Hindlimb muscle (tissue), 1 donor: ENCODE measurements at regions not wholly inside any gene's neighbourhood (a gene's known extent, or its start where the extent isn't known, plus 50 kb on each side); places are given as distances from the start of the nearest gene placed in this dataset.

Experiments used
- DNase-seq: peaks from one replicate; pipeline ENCODE4 v3.0.0-alpha.2; 2013

DNA sequence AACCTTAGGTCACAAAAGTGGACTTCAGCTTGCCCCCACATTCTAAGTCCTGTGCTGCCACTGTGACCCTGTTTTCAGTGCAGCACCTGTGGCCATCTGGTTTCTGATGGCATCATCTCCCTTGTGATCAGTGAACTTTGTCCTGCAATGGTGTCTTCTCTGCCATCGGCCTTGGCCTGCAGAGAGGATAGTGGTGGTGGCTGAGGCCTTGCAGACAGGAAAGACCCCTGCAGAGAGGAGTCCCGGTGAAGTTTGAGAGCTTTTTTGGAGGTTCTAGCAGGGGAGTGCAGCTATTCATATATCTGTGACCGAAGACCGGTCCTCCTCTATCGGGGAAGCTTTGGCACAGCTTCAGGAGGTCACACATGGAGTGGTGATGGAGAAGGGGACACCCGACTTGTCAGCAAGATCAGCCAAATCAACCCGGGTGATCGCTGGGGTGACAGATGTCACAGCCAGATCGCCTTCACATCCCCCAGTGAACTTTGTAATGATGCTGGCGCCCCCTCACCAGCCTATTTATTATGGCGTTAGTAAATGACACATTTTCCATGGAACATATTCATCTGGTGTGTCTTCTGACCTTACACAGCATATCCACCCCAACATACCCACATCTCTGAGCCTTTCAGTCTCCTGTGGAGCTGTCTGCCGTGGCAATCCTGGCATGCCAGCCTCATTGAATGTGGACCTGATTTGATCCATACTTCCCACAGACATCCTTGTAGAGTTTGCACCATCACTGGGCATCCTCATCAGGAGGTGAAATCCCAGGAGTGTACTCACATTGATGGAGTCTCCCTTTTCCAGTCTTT is 136.1 kb downstream of the PAPOLA start:
- DNase-seq = no peak

DNA sequence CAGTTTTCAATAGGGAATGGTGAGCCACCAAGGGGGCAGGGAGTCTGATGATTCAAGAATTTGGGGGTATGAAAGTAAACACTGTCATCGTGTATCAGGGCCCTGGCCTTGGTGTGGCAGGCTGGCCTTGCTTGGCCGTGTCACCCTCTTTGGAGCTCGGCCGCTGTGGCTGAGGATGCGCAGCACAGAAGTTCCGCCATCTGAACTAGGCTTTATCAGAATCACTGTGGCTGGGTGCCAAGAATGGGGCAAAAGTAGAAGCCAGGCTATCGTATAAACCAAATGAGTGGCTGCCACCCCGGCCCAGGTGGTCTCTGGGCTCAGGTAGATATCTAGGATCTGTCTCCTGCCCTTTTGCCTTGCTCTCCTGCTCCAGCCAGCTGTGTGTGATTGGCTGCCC is 137.4 kb downstream of the PAPOLA start:
- DNase-seq = no peak

DNA sequence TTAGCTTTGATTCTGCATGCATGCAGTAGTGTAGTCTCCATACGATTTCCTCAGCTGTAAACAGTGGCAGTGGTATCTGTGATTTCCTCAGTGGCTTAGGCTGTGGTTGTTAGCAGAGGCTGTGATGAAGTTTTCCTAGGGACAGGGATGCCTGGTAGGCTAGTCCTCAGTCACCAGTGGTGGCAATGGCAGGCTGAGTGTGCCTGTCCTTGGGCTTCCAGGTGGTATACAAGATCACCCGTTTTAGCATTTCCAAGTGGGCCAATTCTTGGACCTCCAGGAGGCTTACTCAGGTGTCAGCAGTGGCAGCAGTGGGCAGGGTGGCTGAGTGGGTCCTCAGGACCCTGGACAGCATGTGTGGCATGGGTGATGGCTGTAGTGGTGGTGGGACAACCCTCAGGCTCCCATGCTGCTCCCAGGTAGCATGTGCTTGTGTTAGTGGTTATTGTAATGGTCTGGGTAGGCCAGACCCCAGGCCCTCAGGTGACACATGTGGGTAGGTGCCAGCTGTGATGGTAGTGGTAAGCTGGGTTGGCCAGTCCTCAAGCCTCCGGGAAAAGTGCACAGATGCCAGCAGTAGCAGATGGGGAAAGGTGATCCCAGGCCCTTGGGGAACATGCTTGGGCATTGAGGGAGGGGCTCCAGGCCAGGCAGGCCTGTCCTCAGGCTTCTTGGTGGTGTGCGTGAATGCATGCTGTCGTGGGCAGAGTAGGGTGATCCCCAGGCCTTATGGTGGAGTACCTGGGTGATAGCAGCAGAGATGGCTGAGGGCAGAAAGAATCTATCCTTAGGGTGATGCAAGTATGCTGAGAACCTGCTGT is 146.5 kb downstream of the PAPOLA start:
- DNase-seq = no peak

DNA sequence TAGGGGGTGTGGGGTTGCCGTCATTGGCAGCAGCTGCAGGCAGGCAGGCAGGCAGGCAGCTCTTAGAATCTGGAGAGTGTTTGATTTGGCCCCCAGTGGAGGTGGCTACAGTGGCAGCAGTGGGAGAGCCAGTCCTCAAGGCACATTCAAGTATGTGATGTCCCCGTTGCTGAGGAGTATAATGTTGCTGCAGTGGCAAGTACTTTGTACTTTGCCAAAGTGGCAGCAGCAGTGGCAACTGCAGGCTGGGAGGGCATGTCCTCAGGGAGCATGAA is 147.1 kb downstream of the PAPOLA start:
- DNase-seq = no peak

DNA sequence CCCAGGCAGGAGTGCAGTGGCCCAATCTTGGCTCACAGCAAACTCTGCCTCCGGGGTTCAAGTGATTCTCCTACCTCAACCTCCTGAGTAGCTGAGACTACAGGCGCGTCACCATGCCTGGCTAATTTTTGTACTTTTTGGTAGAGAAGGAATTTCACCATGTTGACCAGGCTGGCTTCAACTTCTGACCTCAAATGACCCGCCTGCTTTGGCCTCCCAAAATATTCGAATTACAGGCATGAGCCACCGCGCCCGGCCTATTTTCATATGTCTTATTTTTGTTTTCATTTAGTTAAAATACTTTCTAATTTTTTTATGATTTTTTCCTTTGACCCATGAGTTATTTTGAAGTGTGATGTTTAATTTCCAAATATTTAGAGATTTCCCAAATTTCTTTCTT is 143.6 kb upstream of the VRK1 start:
- no peak for DNase-seq

DNA sequence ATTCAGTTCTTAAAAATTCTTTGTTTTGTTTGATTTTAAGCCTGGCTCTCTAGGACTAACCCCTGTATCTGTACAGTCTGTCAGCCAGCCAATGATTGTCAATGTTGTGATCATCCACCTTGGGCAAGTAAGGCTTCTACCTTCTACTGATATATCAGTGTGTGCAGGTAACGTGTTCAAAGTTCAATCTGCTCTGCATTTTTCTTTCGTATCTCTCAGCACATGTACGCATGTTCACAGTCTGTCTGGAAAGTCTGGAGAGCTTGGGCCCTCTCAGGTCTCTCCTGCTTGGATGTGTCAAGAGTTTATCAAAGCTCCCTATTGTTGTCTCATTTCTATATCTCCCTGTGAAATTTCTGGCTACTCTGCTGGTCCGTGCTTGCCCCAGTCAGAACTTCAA is 138.6 kb upstream of the VRK1 start:
- DNase-seq = no peak

DNA sequence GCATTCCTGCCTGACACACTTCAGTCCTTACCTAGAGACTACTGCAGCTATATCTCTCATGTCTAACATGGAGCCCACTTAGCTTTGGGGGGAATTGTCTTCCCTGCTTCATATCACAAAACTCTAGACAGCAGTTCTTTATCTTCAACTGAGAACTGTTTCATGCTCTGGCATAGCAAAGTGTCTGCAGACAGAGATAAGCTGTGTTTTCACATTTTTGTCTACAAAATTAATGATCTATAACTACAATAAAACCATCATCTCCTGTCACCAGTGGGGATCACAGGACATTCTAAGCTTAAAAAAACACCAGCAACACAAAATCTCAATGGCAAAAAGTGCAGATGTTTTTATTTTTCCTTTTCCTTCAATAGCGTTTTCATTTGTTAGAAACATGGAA is 137.1 kb upstream of the VRK1 start:
- no peak for DNase-seq

DNA sequence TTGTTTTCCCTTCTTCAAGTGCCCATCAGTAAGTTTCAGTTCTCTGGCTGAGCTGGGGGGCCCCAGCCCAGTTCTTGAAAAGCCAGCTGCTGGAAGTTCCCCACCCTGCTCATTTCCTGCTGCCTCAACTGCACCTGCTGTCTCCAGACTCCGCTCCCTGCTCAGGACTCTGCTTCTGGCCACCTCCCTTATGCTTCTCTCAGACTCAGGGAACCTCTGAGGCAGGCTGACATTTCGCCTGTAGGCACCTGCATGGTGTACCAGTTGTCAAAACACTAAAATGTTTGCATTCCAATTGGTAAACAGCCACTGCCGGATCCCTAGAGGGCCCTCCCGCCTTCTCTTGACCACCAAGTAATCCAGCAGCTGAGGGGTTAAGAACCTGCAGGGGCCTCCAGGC is 136.5 kb upstream of the VRK1 start:
- no peak for DNase-seq

DNA sequence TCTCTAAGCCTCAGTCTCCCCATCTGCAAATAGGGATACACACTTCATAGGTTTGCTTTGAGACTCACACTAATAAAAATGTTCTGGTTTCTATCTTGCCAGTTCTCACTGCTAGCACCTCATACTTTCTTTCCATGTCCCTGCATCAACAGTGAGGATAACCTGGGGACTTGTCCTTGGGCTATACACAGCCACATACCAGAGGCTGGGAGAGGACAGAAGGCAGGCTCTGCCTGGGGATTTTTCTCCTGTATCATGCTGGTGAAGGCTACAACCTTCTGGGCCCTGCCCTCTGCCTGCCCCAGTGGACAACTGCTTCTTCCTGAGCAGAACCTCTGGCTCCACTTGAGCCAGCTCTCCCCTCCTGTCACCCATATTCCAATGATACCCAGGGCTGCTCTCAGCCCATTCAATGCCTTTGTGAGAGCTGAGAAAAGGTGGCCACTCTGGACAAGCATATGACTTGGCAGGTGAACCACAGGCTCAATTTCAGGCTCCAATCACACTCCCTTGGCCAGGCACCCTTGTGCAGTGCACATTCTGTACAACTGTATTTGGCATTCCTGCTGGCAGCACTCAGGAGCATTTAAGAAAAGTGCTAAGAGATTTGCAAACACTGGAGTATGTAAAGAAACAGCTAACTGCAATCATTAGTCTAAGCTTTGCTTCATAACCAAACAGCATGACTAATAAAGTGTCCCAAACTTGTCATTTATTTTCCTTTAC is 135.8 kb upstream of the VRK1 start:
- DNase-seq = no peak

DNA sequence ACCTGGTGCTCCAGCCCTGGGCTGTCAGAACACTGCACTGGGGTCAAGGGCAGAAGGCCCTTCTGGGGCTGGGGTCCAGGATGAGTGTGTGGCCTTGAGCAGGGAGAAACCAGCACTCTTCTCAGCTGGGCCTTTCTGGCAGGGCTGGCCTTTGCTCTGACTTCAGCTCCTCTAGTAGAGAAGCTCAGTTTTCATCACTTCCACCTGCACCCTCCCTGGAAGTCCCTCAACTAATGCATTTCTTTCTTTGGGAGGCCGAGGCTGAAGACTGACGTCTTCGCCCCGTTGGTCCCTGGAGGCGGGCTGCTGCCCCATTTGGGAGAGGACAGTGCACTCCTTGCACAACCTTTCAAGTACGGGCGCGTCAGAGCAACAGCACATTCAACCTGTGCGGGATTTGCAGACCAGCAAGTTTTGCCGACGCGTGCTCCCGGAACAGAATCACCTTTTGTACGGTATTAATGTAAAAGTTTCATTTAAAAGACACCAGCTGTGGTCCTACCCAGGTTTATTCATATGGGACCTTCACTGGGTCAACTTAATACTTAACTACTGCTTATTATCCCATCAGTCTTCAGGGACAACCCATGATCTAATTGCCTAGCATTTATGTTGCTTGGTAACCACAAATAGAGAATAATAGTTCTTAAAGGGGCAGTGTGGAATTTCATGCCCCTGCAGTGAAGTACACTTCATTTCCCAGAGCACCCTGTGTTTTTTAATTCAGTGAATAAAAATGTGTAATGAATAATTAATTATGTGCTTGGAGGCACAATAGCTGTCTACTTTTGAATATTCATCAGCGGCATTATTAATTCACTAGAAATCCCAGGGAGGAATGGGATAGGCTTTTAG is 134.8 kb upstream of the VRK1 start:
- no peak for DNase-seq

DNA sequence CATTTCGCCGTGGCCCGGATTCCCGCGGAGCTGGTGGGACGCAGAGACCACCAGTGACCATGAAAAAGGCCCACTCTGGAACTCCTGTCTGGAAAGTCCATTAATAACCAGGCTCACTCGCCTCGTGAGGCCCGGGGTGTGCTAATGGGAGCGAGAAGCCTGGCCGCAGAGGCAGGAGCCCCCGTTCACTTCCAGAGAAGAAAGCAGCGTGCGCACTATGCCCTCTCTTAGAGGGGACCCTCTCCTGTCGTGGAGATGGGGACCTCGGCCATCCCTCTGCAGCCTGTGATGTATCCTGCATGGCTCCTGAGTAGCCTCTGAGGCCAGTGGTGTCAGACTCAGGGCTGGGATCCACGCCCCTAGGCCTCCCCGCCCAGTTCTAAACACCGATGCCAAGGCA is 134.1 kb upstream of the VRK1 start:
- DNase-seq = no peak

DNA sequence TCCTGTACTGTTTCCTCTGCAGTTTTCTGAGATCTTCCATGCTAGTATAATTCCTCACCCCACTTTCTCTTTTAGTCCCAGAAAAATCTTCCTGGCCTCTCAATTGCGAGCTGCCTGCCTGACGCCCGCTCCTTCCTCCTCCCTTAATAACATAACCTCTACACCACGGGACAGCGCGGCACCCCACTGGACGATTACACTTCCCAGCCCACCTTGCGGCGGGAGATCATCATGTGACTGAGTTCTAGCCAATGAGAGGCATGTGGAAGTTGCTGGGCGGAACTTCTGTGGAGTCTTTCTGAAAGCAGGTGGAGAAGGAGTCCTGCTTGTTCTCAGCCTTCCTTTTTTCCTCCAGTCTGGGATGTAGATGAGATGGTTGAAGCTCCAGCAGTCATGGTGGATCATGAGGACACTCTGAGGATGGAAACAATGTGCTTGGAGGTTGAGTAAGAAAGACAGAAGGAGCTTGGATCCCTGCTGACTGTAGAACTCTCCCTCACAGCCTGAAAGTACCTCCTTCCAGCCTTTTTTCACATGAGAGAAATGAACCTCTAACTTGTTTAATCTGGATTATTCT is 133.6 kb upstream of the VRK1 start:
- DNase-seq = no peak

DNA sequence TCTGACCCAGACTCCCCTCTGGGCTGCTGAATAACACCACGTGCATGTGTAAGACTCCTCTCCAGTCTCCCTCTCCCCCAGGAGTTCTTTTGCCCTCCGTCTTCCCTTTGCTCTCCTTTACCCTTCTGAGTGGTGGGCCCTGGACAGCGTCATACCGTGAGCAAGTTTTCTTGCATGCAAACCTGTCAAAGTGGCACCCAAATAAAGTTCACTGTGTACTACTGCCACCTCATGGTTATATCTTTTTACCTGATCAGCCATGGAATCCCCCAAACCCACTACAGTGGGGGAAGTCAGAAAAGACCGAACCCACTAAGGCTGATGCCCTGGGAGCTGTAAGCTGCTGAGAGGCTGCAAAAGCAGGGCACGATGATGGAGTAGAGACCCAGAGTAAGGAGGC is 131.1 kb upstream of the VRK1 start:
- no peak for DNase-seq

DNA sequence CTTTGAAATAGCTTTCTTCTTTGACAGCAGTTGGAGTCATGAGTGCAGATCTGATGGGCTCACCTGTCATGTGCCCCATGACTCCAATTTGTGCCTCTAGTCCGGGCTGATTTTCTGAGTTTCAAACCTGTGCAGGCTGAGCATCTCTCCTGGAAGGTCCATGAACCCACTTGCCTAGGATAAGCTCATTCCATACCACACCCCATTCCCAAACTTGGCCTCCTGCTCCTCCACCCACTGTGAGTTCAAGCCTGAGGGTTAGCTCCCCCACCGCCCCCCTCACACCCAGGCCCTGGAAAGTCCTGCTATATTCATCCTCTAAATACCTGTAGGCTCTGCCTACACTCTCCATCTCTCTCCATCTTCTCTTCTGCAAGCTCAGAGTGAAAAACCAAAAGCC is 126.8 kb upstream of the VRK1 start:
- no peak for DNase-seq

DNA sequence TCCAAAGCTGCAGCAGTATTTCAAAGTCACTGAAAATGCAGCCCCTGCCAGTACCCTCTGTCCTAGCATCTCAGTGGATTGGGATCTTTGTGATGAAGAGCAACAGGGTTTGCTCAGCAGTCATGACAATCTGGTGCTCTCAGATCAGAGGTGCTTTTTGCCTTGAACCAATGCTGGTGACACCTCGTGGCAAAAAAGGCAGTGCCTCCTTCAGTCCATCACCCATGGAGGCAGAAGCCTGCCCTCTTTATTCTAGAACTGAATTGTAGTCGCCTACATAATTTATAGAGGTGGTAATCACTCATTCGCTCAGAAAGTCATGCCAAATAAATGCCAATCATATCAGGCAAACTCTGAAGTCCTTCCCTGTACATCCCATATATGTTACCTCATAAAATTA is 126.0 kb upstream of the VRK1 start:
- DNase-seq = no peak

DNA sequence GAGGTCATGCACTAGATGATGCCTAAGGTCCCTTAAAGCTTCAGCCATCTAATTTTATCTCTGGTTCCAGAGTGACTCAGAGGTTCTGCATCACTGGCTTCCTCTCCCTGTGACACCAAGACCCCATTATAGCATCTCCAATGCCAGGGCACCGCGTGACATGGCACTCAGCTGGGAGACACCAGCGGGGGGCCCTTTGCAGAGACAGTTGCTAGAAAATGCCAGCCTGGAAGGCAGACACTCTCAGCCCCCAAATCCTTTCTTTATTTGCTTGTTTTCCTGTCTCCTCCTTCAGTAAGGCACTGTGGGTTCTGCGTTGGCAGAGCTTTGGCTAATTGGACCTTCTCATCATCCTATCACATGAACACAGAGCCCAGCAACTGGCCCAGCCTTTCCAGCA is 123.5 kb upstream of the VRK1 start:
- DNase-seq = no peak

DNA sequence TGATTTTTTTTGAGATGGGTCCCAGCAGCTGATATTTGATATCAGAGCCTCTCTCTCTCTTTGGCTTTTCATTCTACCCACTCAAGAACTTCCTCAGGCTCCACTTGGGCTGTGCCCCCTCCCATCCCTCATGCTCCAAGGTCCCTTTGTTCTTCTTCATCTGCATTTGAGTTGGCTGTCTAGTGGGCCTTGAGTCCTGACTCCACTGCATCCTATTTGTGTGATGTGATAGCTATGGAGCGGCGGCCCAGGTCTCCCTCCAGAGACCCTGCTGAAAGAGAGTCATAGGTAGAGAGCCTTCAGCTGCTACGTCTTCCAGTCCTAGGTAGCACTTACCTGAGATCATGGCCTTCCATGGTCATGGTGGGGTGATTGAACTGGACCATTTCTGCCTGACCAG is 123.1 kb upstream of the VRK1 start:
- no peak for DNase-seq

DNA sequence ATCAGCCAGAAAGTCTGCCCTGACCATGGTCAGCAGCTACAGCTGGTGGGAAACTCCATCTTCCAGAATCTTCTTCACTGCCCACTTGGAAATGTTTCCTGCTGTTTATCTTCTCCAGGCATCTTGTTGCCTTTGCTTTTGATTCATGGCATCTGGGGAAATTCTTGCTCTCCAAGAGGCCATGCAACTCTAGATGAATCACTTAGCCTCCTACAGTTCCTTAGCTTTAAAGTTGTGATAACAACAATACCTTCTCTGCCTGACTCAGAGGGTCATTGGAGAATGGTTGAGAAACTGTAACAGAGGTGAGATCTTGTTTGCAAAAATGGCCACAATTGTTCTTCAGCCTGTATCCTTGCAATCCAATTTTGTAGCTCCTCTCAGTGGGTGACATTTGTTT is 121.0 kb upstream of the VRK1 start:
- DNase-seq = no peak

DNA sequence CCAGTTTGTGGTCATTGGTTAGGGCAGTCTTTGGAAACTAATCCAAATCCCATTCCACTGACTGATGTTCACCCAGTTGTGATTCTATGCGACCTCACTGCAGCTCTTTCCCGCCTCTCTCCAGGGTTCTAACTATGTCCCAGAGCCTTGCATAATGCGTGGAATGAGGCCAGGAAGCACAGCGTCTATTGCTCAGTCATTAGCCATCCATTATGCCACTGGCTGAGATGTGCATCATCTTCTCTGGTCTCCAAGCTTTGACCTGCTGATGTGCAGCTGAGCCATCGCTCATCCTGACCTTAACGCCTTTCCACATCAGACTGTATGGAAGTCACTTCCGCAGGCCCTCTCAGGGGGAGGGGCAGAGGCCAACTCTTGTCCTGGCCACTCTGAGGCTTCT is 115.4 kb upstream of the VRK1 start:
- no peak for DNase-seq

DNA sequence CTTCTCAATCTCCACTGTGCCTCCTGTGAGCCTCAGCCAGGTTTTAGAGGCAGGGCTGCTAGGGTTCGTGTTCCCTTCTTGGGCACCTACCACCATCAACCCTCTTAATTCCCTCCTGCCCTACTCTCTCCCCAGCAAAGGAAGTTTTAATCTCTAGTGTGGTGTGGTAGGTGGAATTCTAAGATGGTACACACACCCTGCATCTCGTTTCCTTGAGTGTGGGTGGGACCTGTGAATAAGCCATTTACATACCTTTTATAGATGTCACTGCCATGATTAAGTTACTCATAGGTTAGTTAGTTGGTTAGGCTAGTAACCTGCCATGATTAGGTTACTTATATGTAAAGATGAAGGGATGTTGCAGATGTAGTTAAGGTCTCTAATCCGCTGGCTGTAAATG is 114.8 kb upstream of the VRK1 start:
- no peak for DNase-seq

DNA sequence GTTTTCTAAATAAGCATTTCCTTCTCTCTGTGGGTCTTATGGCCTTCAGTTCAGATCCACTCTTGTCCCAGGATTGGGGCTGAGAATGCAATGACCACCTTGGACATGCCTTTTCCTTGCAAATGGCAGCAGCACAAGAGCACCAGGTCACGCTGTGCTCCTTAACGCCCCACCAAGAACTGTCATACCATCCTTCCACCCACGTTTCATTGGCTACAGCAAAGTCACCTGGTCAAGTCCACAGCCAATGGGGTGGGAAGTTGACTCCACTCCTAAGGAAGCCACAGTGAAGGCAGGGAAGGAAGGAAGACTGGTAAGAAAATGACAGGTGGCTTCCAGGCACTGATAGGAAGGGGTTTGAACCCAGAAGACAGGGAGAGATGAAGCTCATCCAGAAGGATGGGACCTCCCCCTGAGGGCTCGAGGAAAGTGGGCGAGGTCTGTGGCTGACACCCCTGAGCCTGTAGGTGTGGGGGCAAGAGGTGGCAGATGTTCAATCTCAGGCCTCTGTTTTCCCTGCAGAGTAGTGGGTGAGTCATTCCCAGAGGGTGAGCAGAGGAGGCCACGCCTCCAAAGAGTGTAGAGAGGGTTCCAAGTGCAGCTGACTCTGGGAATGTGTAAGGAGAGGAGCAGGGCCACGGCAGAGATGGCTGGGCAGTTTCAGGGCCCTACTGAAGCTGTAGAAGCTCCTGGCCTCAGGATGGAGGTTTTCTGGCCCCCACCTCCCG is 113.5 kb upstream of the VRK1 start:
- DNase-seq = no peak

DNA sequence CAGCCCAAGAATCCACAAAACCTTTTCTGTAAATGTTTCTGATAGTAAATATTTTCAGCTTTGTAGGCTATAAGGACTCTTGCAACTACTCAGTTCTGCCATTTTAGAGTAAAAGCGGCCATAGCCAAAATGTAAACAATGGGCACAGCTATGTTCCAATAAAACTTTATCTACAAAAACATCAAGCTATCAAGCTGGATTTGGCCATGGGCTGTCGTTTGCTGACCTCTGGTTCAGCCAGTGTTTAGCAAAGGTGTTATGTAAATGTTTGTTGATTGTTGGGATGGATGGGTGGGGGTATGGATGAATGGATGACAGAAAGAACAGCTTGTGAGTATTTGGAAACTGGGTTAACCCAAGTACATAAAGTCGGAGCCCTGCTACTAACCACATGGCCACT is 111.1 kb upstream of the VRK1 start:
- DNase-seq = no peak
